H1 (cell line): ENCODE measurements at regions not wholly inside any gene's neighbourhood (a gene's known extent, or its start where the extent isn't known, plus 50 kb on each side); places are given as distances from the start of the nearest gene placed in this dataset.

ENCODE experiments used
- CTCF ChIA-PET: fragments of 300-600 bp; sonication (Branson Sonifier 250); formaldehyde crosslinking; loops from one replicate; lab custom pipeline; 2021; ENCODE audit not compliant: partially characterized antibody; lab: Charles Lee
- POLR2A ChIA-PET: fragments of 300-600 bp; sonication (Branson Sonifier 250); formaldehyde crosslinking; loops from one replicate; lab custom pipeline; 2021; ENCODE audit warnings: inconsistent platforms; ENCODE audit not compliant: partially characterized antibody; lab: Charles Lee
- DNase-seq, 2 experiments: peaks; one replicate each; pipeline versions ENCODE4 v3.0.0 to v3.0.0-alpha.2; 2010 to 2022; ENCODE audit warnings: low spot score in 2 of 2, low read depth in 1 of 2, mixed read lengths in 1 of 2
- FAIRE-seq: peaks from 2 replicates; lab custom pipeline; 2011; peaks lifted over from hg19 to GRCh38; lab: Jason Lieb, UNC
- H2AFZ ChIP-seq: 2 replicates; pipeline ENCODE4 v1.8.1; 2012; ENCODE audit warnings: low read length, inconsistent platforms
- H2AK5ac ChIP-seq: 2 replicates; pipeline ENCODE4 v1.6.1; 2013; ENCODE audit warnings: low read depth, low read length
- H2BK120ac ChIP-seq: replicated peaks from 2 replicates; pipeline ENCODE3; 2013; ENCODE audit warnings: low read depth, low read length, inconsistent platforms
- H2BK12ac ChIP-seq: 2 replicates; pipeline ENCODE4 v1.6.1; 2013; ENCODE audit warnings: low read depth, low read length
- H2BK15ac ChIP-seq: 2 replicates; pipeline ENCODE4 v1.6.1; 2013; ENCODE audit warnings: low read length
- H2BK20ac ChIP-seq: 2 replicates; pipeline ENCODE4 v1.6.1; 2013; ENCODE audit warnings: low read length
- H2BK5ac ChIP-seq: 2 replicates; pipeline ENCODE4 v1.6.1; 2013; ENCODE audit warnings: low read depth, low read length
- H3K14ac ChIP-seq: 2 replicates; pipeline ENCODE4 v1.6.1; 2013; ENCODE audit warnings: inconsistent platforms; ENCODE audit not compliant: insufficient read length
- H3K18ac ChIP-seq: 2 replicates; pipeline ENCODE4 v1.6.1; 2013; ENCODE audit warnings: low read length; ENCODE audit errors: extremely low read depth
- H3K23ac ChIP-seq: 2 replicates; pipeline ENCODE4 v1.6.1; 2013; ENCODE audit warnings: inconsistent platforms; ENCODE audit not compliant: insufficient read length
- H3K23me2 ChIP-seq: 2 replicates; pipeline ENCODE4 v1.6.1; 2013; ENCODE audit warnings: low read depth, low read length
- H3K27ac ChIP-seq: 2 replicates; pipeline ENCODE4 v1.6.1; 2011; ENCODE audit warnings: low read depth, low read length, inconsistent platforms
- H3K27me3 ChIP-seq, 4 experiments: replicated peaks in 1 of 4; 1 replicate in 1 of 4; 2 replicates in 3 of 4; pipeline versions ENCODE4 v1.6.1 to v1.8.1; 2011 to 2013; ENCODE audit warnings: low read length in 3 of 4, mild to moderate bottlenecking in 3 of 4, inconsistent platforms in 2 of 4, mixed read lengths in 2 of 4, moderate library complexity in 1 of 4; ENCODE audit not compliant: control insufficient read depth in 3 of 4, insufficient read depth in 3 of 4; ENCODE audit errors: extremely low read depth in 1 of 4
- H3K36me3 ChIP-seq, 4 experiments: 2 replicates each; pipeline versions ENCODE4 v1.6.1 to v1.8.1; 2011 to 2013; ENCODE audit warnings: mild to moderate bottlenecking in 4 of 4, low read length in 3 of 4, moderate library complexity in 2 of 4, control low read depth in 1 of 4, inconsistent platforms in 1 of 4; ENCODE audit not compliant: insufficient read depth in 4 of 4, control insufficient read depth in 2 of 4
- H3K4ac ChIP-seq: replicated peaks from 2 replicates; pipeline ENCODE3; 2013; ENCODE audit warnings: low read length, low read depth, mixed read lengths, inconsistent platforms; ENCODE audit not compliant: insufficient read length
- H3K4me1 ChIP-seq, 4 experiments: replicated peaks in 1 of 4; 1 replicate in 1 of 4; 2 replicates in 3 of 4; pipeline versions ENCODE4 v1.6.1 to v1.8.1; 2011 to 2013; ENCODE audit warnings: low read length in 3 of 4, inconsistent platforms in 2 of 4, mixed read lengths in 1 of 4; ENCODE audit not compliant: insufficient read depth in 4 of 4, control insufficient read depth in 3 of 4
- H3K4me2 ChIP-seq, 2 experiments: 2 replicates each; pipeline versions ENCODE4 v1.6.1 to v1.8.1; 2011 to 2013; ENCODE audit warnings: low read depth in 2 of 2, low read length in 2 of 2, control low read depth in 1 of 2, inconsistent platforms in 1 of 2, mild to moderate bottlenecking in 1 of 2; ENCODE audit not compliant: insufficient read depth in 1 of 2
- H3K4me3 ChIP-seq, 4 experiments: fragments of 200-600, 300-600 bp in 1 of 4; sonication (generic), shearing (Covaris generic), sonication (Bioruptor Twin) in 1 of 4; 2 replicates each; pipeline versions ENCODE4 v1.5.1 to v1.8.1; 2011 to 2016; ENCODE audit warnings: low read length in 4 of 4, low read depth in 3 of 4, control low read depth in 2 of 4, inconsistent platforms in 2 of 4, mild to moderate bottlenecking in 2 of 4, mixed read lengths in 1 of 4, moderate library complexity in 1 of 4; ENCODE audit not compliant: insufficient read depth in 2 of 4; ENCODE audit errors: extremely low read depth in 1 of 4
- H3K56ac ChIP-seq: replicated peaks from 2 replicates; pipeline ENCODE3; 2013; ENCODE audit warnings: low read depth, mild to moderate bottlenecking, mixed read lengths, low read length, inconsistent platforms; ENCODE audit not compliant: insufficient read length
- H3K79me1 ChIP-seq: 2 replicates; pipeline ENCODE4 v1.6.1; 2013; ENCODE audit warnings: low read depth, low read length, control low read depth
- H3K79me2 ChIP-seq, 2 experiments: 2 replicates each; pipeline versions ENCODE4 v1.6.1 to v1.8.1; 2012 to 2013; ENCODE audit warnings: low read length in 2 of 2, mild to moderate bottlenecking in 2 of 2, inconsistent platforms in 1 of 2; ENCODE audit not compliant: insufficient read depth in 2 of 2, control insufficient read depth in 1 of 2
- H3K9ac ChIP-seq, 4 experiments: replicated peaks in 1 of 4; 1 replicate in 1 of 4; 2 replicates in 3 of 4; pipeline versions ENCODE4 v1.6.1 to v1.8.1; 2011 to 2013; ENCODE audit warnings: low read depth in 3 of 4, low read length in 3 of 4, control low read depth in 2 of 4, mild to moderate bottlenecking in 2 of 4, moderate library complexity in 2 of 4, inconsistent platforms in 1 of 4; ENCODE audit errors: extremely low read depth in 1 of 4
- H3K9me3 ChIP-seq, 2 experiments: 2 replicates each; pipeline versions ENCODE4 v1.6.1 to v1.8.1; 2012 to 2013; ENCODE audit warnings: mild to moderate bottlenecking in 2 of 2, moderate library complexity in 2 of 2, control low read depth in 1 of 2, inconsistent platforms in 1 of 2, low read depth in 1 of 2, low read length in 1 of 2, mixed read lengths in 1 of 2; ENCODE audit not compliant: insufficient read depth in 2 of 2
- H4K20me1 ChIP-seq, 2 experiments: replicated peaks in 1 of 2; 2 replicates each; pipeline versions ENCODE3 to v1.8.1; 2011 to 2013; ENCODE audit warnings: inconsistent platforms in 2 of 2, low read length in 2 of 2, mild to moderate bottlenecking in 1 of 2; ENCODE audit not compliant: insufficient read depth in 2 of 2, control insufficient read depth in 1 of 2
- H4K5ac ChIP-seq: 2 replicates; pipeline ENCODE4 v1.6.1; 2013; ENCODE audit warnings: low read length, low read depth, mixed read lengths, inconsistent platforms; ENCODE audit not compliant: insufficient read length
- H4K8ac ChIP-seq: 2 replicates; pipeline ENCODE4 v1.8.0; 2013; ENCODE audit warnings: mild to moderate bottlenecking, moderate library complexity, low read length, inconsistent platforms; ENCODE audit not compliant: insufficient read depth; ENCODE audit errors: extremely low read depth
- H4K91ac ChIP-seq: replicated peaks from 2 replicates; pipeline ENCODE3; 2013; ENCODE audit warnings: low read length, mixed read lengths, inconsistent platforms; ENCODE audit not compliant: insufficient read length
- CBX8 ChIP-seq: fragments of 300-800, 300-1000 bp; sonication (generic); IDR thresholded peaks from 2 replicates; pipeline ENCODE4 v1.7.1; 2016; ENCODE audit warnings: low read depth, low read length, borderline replicate concordance
- EZH2 ChIP-seq: fragments of 200-600 bp; sonication (generic); IDR thresholded peaks from 2 replicates; pipeline ENCODE4 v1.7.1; 2012; ENCODE audit warnings: low read depth, mild to moderate bottlenecking, moderate library complexity, low read length, inconsistent platforms; ENCODE audit not compliant: severe bottlenecking
- GTF2F1 ChIP-seq: IDR thresholded peaks from 2 replicates; pipeline ENCODE4 v1.6.1; 2012; ENCODE audit warnings: low read depth, low read length, improper control_type of control experiment, borderline replicate concordance
- JUN ChIP-seq: IDR thresholded peaks from 2 replicates; pipeline ENCODE4 v1.6.1; 2011; ENCODE audit warnings: low read depth, mild to moderate bottlenecking, improper control_type of control experiment, low read length
- KDM1A ChIP-seq: fragments of 200-600, 300-600 bp; sonication (generic); IDR thresholded peaks from 2 replicates; pipeline ENCODE4 v1.7.1; 2016; ENCODE audit warnings: mild to moderate bottlenecking, low read length, borderline replicate concordance
- SAP30 ChIP-seq: fragments of 300-600 bp; sonication (generic); IDR thresholded peaks from 2 replicates; pipeline ENCODE4 v1.7.1; 2012; ENCODE audit warnings: low read length, moderate library complexity, mild to moderate bottlenecking, inconsistent platforms; ENCODE audit not compliant: insufficient read depth, insufficient replicate concordance
- SIRT6 ChIP-seq: IDR thresholded peaks from one replicate; pipeline ENCODE4 v1.7.1; 2012; ENCODE audit warnings: low read length, inconsistent platforms
- TBP ChIP-seq: IDR thresholded peaks from 2 replicates; pipeline ENCODE4 v1.6.1; 2011; ENCODE audit warnings: low read depth, low read length, improper control_type of control experiment
- WGBS, 2 experiments: shearing (Covaris generic) in 1 of 2; methylation state at CpG; one replicate each; pipeline versions ENCODE4 v1.1.6 to v1.1.7; 2013 to 2015; ENCODE audit warnings: low lambda C conversion rate in 2 of 2, mixed read lengths in 2 of 2, inconsistent platforms in 1 of 2, low coverage in 1 of 2, missing lambda C conversion rate in 1 of 2; ENCODE audit not compliant: insufficient replicate concordance in 2 of 2, insufficient coverage in 1 of 2, insufficient read length in 1 of 2; ENCODE audit errors: extremely low coverage in 1 of 2, missing lambda C conversion rate in 1 of 2; 5-methylcytosine and 5-hydroxymethylcytosine counted together
- TF ChIP-seq, protein P1 (sequence below): IDR thresholded peaks from 2 replicates; pipeline ENCODE4 v1.6.1; 2011; ENCODE audit warnings: low read length, improper control_type of control experiment

- 85% methylated on average over 3 of the region's 4 CpGs; no CpG with 5 or more reads in 1 of the 2 experiments for WGBS, 2 experiments
- Histone ChIP-seq H2BK5ac (no peak overlapping the region), H2BK12ac (peak overlapping the region; percentile 23; the same call in 1 of the 2 replicates), H3K4me3 (no peak overlapping the region), H3K79me1 (no peaks in the 10 kb centered on the region), H3K4ac (no peak overlapping the region), H4K8ac (no peak overlapping the region), H3K27me3 (no peaks in the 10 kb centered on the region), H3K9ac (no peak overlapping the region), H2BK15ac (peak overlapping the region; percentile 61; the same call in 1 of the 2 replicates), H3K9me3 (no peaks in the 10 kb centered on the region), H3K4me2 (peak overlapping the region in 1 of 2 experiments; percentile 51; a peak in 1 of 4 replicates), H4K20me1 (no peaks in the 10 kb centered on the region), H3K23me2 (no peaks in the 10 kb centered on the region), H3K4me1 (peaks cover 2 to 12% (median 9%) of the 10 kb centered on the region in 4 experiments; a peak in 6 of 7 replicates), H3K79me2 (no peaks in the 10 kb centered on the region), H2BK120ac (no peak overlapping the region), H3K56ac (no peak overlapping the region), H3K18ac (0 out of 2 replicates have a peak overlapping the region, but pooled peaks have one; percentile 71), H3K14ac (no peak overlapping the region), H4K5ac (no peak overlapping the region), H3K23ac (no peak overlapping the region), H3K36me3 (no peaks in the 10 kb centered on the region), H2AK5ac (no peak overlapping the region), H2BK20ac (peak overlapping the region; percentile 93; the same call in 1 of the 2 replicates), H2AFZ (no peak overlapping the region), H4K91ac (no peak overlapping the region), H3K27ac (no peak overlapping the region)
- ChIA-PET POLR2A (no interaction called here), CTCF (interaction anchor here (1.3 kb wide), 1 partner anchor 26 kb away, joined by 4 read pairs; no protein-coding TSS in a partner anchor)
- FAIRE-seq, result no peak
- DNase-seq, result no peak
- TF ChIP-seq CBX8 (no peak), EZH2 (no peak), GTF2F1 (no peak), KDM1A (no peak), TBP (no peak), JUN (no peak), SIRT6 (no peak), SAP30 (no peak)
- TF ChIP-seq, protein P1, sequence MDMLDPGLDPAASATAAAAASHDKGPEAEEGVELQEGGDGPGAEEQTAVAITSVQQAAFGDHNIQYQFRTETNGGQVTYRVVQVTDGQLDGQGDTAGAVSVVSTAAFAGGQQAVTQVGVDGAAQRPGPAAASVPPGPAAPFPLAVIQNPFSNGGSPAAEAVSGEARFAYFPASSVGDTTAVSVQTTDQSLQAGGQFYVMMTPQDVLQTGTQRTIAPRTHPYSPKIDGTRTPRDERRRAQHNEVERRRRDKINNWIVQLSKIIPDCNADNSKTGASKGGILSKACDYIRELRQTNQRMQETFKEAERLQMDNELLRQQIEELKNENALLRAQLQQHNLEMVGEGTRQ, result no peak
These were observed 717.9 kb downstream of the UQCRFS1 start for GRCh38 chr19:28495046-28495445.
